ENCODE measurements at regions not wholly inside any gene's neighbourhood (a gene's known extent, or its start where the extent isn't known, plus 50 kb on each side); places are given as distances from the start of the nearest gene placed in this dataset.

- TF ChIP-seq MAX (IDR thresholded peaks at IDR 0.05; ENCODE audit: low read depth, low read length): no peak
- no peak for TF ChIP-seq CTCF (IDR thresholded peaks at IDR 0.05; ENCODE audit: low read depth, low read length)
- no peak for TF ChIP-seq POLR2A (IDR thresholded peaks at IDR 0.05; ENCODE audit: extremely low read depth, insufficient read length)
- TF ChIP-seq MYC (IDR thresholded peaks at IDR 0.05; ENCODE audit: low read depth, low read length): no peak
These were observed 225.0 kb upstream of the P2RY1 start for GRCh38 chr3:152609891-152610290.

GRCh38 chr3:152610622-152611021 is 224.3 kb upstream of the P2RY1 start:
- DNase-seq (ENCODE audit: low read depth): no peak
- no peak for TF ChIP-seq MYC (IDR thresholded peaks at IDR 0.05; ENCODE audit: low read depth, low read length)
- no peak for TF ChIP-seq CTCF (IDR thresholded peaks at IDR 0.05; ENCODE audit: low read depth, low read length)
- TF ChIP-seq POLR2A (IDR thresholded peaks at IDR 0.05; ENCODE audit: extremely low read depth, insufficient read length): no peak
- TF ChIP-seq MAX (IDR thresholded peaks at IDR 0.05; ENCODE audit: low read depth, low read length): no peak
- H3K4me3 ChIP-seq (ENCODE audit: low read depth, low read length): no peak overlapping the region

More at GRCh38 chr3:152609891-152610290, 225.0 kb upstream of the P2RY1 start:
- H3K4me3 ChIP-seq (ENCODE audit: low read depth, low read length): no peak overlapping the region
- DNase-seq (ENCODE audit: low read depth): no peak

GRCh38 chr3:152611905-152612304 is 223.0 kb upstream of the P2RY1 start:
- TF ChIP-seq MYC (IDR thresholded peaks at IDR 0.05; ENCODE audit: low read depth, low read length) (no peak), CTCF (IDR thresholded peaks at IDR 0.05; ENCODE audit: low read depth, low read length) (no peak), POLR2A (IDR thresholded peaks at IDR 0.05; ENCODE audit: extremely low read depth, insufficient read length) (no peak), MAX (IDR thresholded peaks at IDR 0.05; ENCODE audit: low read depth, low read length) (no peak)
- no peak overlapping the region for H3K4me3 ChIP-seq (ENCODE audit: low read depth, low read length)
- DNase-seq (ENCODE audit: low read depth): no peak

GRCh38 chr3:152613851-152614250 is 221.1 kb upstream of the P2RY1 start:
- no peak overlapping the region for H3K4me3 ChIP-seq (ENCODE audit: low read depth, low read length)
- no peak for DNase-seq (ENCODE audit: low read depth)
- TF ChIP-seq CTCF (IDR thresholded peaks at IDR 0.05; ENCODE audit: low read depth, low read length) (no peak), POLR2A (IDR thresholded peaks at IDR 0.05; ENCODE audit: extremely low read depth, insufficient read length) (no peak), MYC (IDR thresholded peaks at IDR 0.05; ENCODE audit: low read depth, low read length) (no peak), MAX (IDR thresholded peaks at IDR 0.05; ENCODE audit: low read depth, low read length) (no peak)

GRCh38 chr3:152615681-152616080 is 219.2 kb upstream of the P2RY1 start:
- DNase-seq (ENCODE audit: low read depth): no peak
- H3K4me3 ChIP-seq (ENCODE audit: low read depth, low read length): no peak overlapping the region
- no peak for TF ChIP-seq MYC (IDR thresholded peaks at IDR 0.05; ENCODE audit: low read depth, low read length)
- TF ChIP-seq POLR2A (IDR thresholded peaks at IDR 0.05; ENCODE audit: extremely low read depth, insufficient read length): no peak
- no peak for TF ChIP-seq MAX (IDR thresholded peaks at IDR 0.05; ENCODE audit: low read depth, low read length)
- TF ChIP-seq CTCF (IDR thresholded peaks at IDR 0.05; ENCODE audit: low read depth, low read length): no peak

GRCh38 chr3:152617609-152618008 is 217.3 kb upstream of the P2RY1 start:
- DNase-seq (ENCODE audit: low read depth): no peak
- no peak for TF ChIP-seq POLR2A (IDR thresholded peaks at IDR 0.05; ENCODE audit: extremely low read depth, insufficient read length)
- TF ChIP-seq MAX (IDR thresholded peaks at IDR 0.05; ENCODE audit: low read depth, low read length): no peak
- no peak for TF ChIP-seq MYC (IDR thresholded peaks at IDR 0.05; ENCODE audit: low read depth, low read length)
- TF ChIP-seq CTCF (IDR thresholded peaks at IDR 0.05; ENCODE audit: low read depth, low read length): no peak
- H3K4me3 ChIP-seq (ENCODE audit: low read depth, low read length): no peak overlapping the region

Measured in NB4 (cell line).